ENCODE measurements at regions not wholly inside any gene's neighbourhood (a gene's known extent, or its start where the extent isn't known, plus 50 kb on each side); places are given as distances from the start of the nearest gene placed in this dataset.

DNA sequence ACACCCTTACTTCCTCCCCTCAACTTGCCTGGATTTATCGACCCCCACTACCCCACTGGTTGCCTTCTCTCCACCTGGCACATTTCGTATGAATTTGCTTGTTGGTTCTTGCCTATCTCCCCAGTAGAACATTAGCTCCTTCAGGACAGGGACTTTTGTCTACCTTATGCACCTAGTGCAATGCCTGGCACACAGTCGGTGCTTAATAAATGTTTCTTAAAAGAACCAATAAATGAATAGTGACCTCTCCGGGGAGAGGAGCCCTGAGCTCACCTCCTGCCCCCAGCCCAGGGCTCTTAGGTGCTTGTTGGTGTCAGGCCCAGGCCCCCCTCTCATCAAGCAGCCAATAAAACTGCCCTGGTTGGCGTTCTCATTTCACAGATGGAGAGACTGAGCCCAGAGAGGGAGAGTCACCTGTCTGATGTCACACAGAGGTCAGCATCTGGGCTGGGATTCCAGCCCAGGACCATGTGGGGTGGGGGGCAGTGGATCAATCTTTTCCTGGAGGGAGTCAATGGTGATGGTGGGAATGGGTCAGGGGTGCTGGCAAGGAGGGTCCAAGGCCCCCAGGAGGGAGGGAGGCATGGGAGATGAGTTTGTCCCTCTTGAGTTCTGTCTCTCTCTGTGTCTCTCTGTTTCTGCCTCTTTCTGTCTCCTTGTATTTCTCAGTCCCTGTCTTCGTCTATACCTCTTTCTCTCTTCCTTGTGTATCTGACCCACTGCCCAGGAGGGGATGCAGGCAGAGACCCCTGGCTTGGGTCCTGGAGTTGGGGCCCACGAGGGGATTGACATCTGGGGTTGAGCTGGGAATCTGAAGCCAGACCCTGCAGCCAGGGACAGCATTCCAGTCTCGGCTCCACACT is 89.6 kb downstream of the CEBPB start:
- no peak overlapping the region for H3K4me3 ChIP-seq (ENCODE audit: low read length, poor library complexity, severe bottlenecking)
- no peaks in the 10 kb centered on the region for H3K27me3 ChIP-seq (ENCODE audit: insufficient read depth, low read length, poor library complexity, severe bottlenecking)
- no peaks in the 10 kb centered on the region for H3K9me2 ChIP-seq (replicated peaks; ENCODE audit: low read depth, low read length)
- peaks cover 3% of the 10 kb centered on the region for H3K4me1 ChIP-seq (ENCODE audit: insufficient read depth, low read length, poor library complexity, severe bottlenecking)
- H3K9me3 ChIP-seq (ENCODE audit: insufficient read depth, low read depth, low read length): no peaks in the 10 kb centered on the region
- TF ChIP-seq CTCF (conservative IDR thresholded peaks at IDR 0.05; ENCODE audit: low read length) (no peak), EZH2phosphoT487 (IDR thresholded peaks at IDR 0.05; ENCODE audit: borderline replicate concordance) (no peak)
- H2AFZ ChIP-seq (ENCODE audit: low read length): no peak overlapping the region
- H3K36me3 ChIP-seq (ENCODE audit: insufficient read depth, low read length): no peaks in the 10 kb centered on the region
- no peak overlapping the region for H3K4me2 ChIP-seq (ENCODE audit: low read depth, low read length, poor library complexity, severe bottlenecking)
- H3K9ac ChIP-seq (ENCODE audit: low read depth, low read length, poor library complexity, severe bottlenecking): no peak overlapping the region
- H3F3A ChIP-seq (ENCODE audit: low read depth): no peaks in the 10 kb centered on the region
- no peaks in the 10 kb centered on the region for H4K20me1 ChIP-seq (ENCODE audit: insufficient read depth, low read length, poor library complexity, severe bottlenecking)
- no peaks in the 10 kb centered on the region for H3K79me2 ChIP-seq (ENCODE audit: insufficient read depth, low read length)

DNA sequence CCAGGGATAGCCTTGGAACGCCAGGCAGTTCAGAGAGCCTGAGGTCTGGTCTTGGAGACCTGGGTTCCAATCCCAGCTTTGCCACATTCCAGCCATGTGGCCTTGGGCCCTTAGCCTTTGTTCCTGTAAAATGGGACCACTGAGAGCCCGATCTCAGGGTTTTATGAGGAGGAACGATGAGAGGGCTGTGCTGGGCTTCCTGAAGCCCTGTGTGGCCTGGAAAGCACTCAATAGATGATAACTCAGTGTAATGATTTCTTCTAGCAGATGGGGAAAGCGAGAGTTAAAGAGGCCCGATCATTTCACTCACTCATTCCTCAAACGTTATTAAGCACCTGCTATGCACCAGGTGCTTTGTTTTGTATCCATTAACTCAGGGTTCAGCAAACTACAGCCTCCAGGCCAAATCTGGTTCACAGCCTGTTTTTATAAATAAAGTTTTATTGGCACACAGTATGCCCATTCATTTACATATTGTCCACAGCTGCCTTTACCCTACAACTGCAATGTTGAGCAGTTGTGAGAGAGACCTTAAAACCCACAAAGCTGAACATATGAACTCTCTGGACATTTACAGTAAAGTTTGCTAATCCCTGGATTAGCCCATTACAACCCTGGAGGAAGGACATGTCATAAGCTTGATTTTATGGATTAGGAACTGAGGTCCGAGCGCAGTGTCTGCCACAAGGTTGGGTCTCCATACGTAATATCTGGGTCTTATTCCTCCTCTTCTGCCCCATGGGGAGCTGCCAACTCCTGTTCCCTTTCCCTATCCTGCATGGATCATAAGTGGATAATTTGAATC is 90.4 kb downstream of the CEBPB start:
- H2AFZ ChIP-seq (ENCODE audit: low read length): no peak overlapping the region
- H3K9me3 ChIP-seq (ENCODE audit: insufficient read depth, low read depth, low read length): no peaks in the 10 kb centered on the region
- H3K4me3 ChIP-seq (ENCODE audit: low read length, poor library complexity, severe bottlenecking): no peak overlapping the region
- no peaks in the 10 kb centered on the region for H3K36me3 ChIP-seq (ENCODE audit: insufficient read depth, low read length)
- H3K27me3 ChIP-seq (ENCODE audit: insufficient read depth, low read length, poor library complexity, severe bottlenecking): no peaks in the 10 kb centered on the region
- no peak overlapping the region for H3K4me2 ChIP-seq (ENCODE audit: low read depth, low read length, poor library complexity, severe bottlenecking)
- H3K9me2 ChIP-seq (replicated peaks; ENCODE audit: low read depth, low read length): no peaks in the 10 kb centered on the region
- TF ChIP-seq CTCF (conservative IDR thresholded peaks at IDR 0.05; ENCODE audit: low read length) (no peak), EZH2phosphoT487 (IDR thresholded peaks at IDR 0.05; ENCODE audit: borderline replicate concordance) (no peak)
- no peak overlapping the region for H3K9ac ChIP-seq (ENCODE audit: low read depth, low read length, poor library complexity, severe bottlenecking)
- no peaks in the 10 kb centered on the region for H4K20me1 ChIP-seq (ENCODE audit: insufficient read depth, low read length, poor library complexity, severe bottlenecking)
- H3K79me2 ChIP-seq (ENCODE audit: insufficient read depth, low read length): no peaks in the 10 kb centered on the region
- H3K4me1 ChIP-seq (ENCODE audit: insufficient read depth, low read length, poor library complexity, severe bottlenecking): peaks cover 6% of the 10 kb centered on the region
- H3F3A ChIP-seq (ENCODE audit: low read depth): no peaks in the 10 kb centered on the region

GRCh38 chr20:50281831-50282591 is 91.4 kb downstream of the CEBPB start:
- no peaks in the 10 kb centered on the region for H3K27me3 ChIP-seq (ENCODE audit: insufficient read depth, low read length, poor library complexity, severe bottlenecking)
- no peak overlapping the region for H3K4me3 ChIP-seq (ENCODE audit: low read length, poor library complexity, severe bottlenecking)
- peak; percentile 57 for TF ChIP-seq CTCF (conservative IDR thresholded peaks at IDR 0.05; ENCODE audit: low read length)
- TF ChIP-seq EZH2phosphoT487 (IDR thresholded peaks at IDR 0.05; ENCODE audit: borderline replicate concordance): no peak
- H4K20me1 ChIP-seq (ENCODE audit: insufficient read depth, low read length, poor library complexity, severe bottlenecking): no peaks in the 10 kb centered on the region
- H3K4me1 ChIP-seq (ENCODE audit: insufficient read depth, low read length, poor library complexity, severe bottlenecking): peaks cover 6% of the 10 kb centered on the region
- no peak overlapping the region for H2AFZ ChIP-seq (ENCODE audit: low read length)
- no peaks in the 10 kb centered on the region for H3K9me3 ChIP-seq (ENCODE audit: insufficient read depth, low read depth, low read length)
- no peaks in the 10 kb centered on the region for H3F3A ChIP-seq (ENCODE audit: low read depth)
- no peaks in the 10 kb centered on the region for H3K36me3 ChIP-seq (ENCODE audit: insufficient read depth, low read length)
- H3K79me2 ChIP-seq (ENCODE audit: insufficient read depth, low read length): no peaks in the 10 kb centered on the region
- no peak overlapping the region for H3K4me2 ChIP-seq (ENCODE audit: low read depth, low read length, poor library complexity, severe bottlenecking)
- H3K9ac ChIP-seq (ENCODE audit: low read depth, low read length, poor library complexity, severe bottlenecking): no peak overlapping the region
- no peaks in the 10 kb centered on the region for H3K9me2 ChIP-seq (replicated peaks; ENCODE audit: low read depth, low read length)

Measured in Loucy (cell line).